DND-41 (cell line): ENCODE measurements at regions not wholly inside any gene's neighbourhood (a gene's known extent, or its start where the extent isn't known, plus 50 kb on each side); places are given as distances from the start of the nearest gene placed in this dataset.

ENCODE experiments used
- EZH2 ChIP-seq: IDR thresholded peaks from 3 replicates; pipeline ENCODE4 v1.6.1; 2012; ENCODE audit warnings: borderline replicate concordance, low read depth, mild to moderate bottlenecking, moderate library complexity, low read length, inconsistent platforms; ENCODE audit not compliant: severe bottlenecking
- TF ChIP-seq, protein P1 (sequence below): IDR thresholded peaks from 2 replicates; pipeline ENCODE4 v1.5.1; 2012; ENCODE audit warnings: borderline replicate concordance, low read length, moderate library complexity, mild to moderate bottlenecking; ENCODE audit not compliant: poor library complexity, severe bottlenecking; ENCODE audit errors: extremely low read depth

- TF ChIP-seq, protein P1, sequence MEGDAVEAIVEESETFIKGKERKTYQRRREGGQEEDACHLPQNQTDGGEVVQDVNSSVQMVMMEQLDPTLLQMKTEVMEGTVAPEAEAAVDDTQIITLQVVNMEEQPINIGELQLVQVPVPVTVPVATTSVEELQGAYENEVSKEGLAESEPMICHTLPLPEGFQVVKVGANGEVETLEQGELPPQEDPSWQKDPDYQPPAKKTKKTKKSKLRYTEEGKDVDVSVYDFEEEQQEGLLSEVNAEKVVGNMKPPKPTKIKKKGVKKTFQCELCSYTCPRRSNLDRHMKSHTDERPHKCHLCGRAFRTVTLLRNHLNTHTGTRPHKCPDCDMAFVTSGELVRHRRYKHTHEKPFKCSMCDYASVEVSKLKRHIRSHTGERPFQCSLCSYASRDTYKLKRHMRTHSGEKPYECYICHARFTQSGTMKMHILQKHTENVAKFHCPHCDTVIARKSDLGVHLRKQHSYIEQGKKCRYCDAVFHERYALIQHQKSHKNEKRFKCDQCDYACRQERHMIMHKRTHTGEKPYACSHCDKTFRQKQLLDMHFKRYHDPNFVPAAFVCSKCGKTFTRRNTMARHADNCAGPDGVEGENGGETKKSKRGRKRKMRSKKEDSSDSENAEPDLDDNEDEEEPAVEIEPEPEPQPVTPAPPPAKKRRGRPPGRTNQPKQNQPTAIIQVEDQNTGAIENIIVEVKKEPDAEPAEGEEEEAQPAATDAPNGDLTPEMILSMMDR, result no peak
- TF ChIP-seq EZH2, result no peak
Measured at GRCh38 chr2:7983912-7984311, 697.9 kb upstream of the ID2 start.
